SK-N-SH treated with all-trans-retinoic acid at 6 μM for 48 hours (cell line): ENCODE measurements at regions not wholly inside any gene's neighbourhood (a gene's known extent, or its start where the extent isn't known, plus 50 kb on each side); places are given as distances from the start of the nearest gene placed in this dataset.

Experiments used
- ATAC-seq: fragments of 200-7000 bp; cut with Tn5 transposase; 3 replicates; pipeline ENCODE4 v1.9.1; 2020; ENCODE audit warnings: mild to moderate bottlenecking, moderate library complexity
- ARNTL ChIP-seq: fragments of 450-650 bp; formaldehyde crosslinking; IDR thresholded peaks from 2 replicates; pipeline ENCODE4 v1.5.0; 2020; ENCODE audit warnings: low read depth, mild to moderate bottlenecking, moderate library complexity, borderline replicate concordance
- BACH2 ChIP-seq: fragments of 250-450 bp; sonication (Bioruptor Pico); IDR thresholded peaks from 2 replicates; pipeline ENCODE4 v1.9.0; 2021; ENCODE audit warnings: mild to moderate bottlenecking, borderline replicate concordance
- CREB5 ChIP-seq: fragments of 250-450 bp; sonication (Bioruptor Pico); IDR thresholded peaks from 2 replicates; pipeline ENCODE4 v1.5.1; 2020; ENCODE audit warnings: low read depth, mild to moderate bottlenecking, moderate library complexity
- CSDC2 ChIP-seq: fragments of 250-450 bp; sonication (Bioruptor Pico); IDR thresholded peaks from 2 replicates; pipeline ENCODE4 v1.5.0; 2020; ENCODE audit warnings: mild to moderate bottlenecking, moderate library complexity
- CSRNP3 ChIP-seq: fragments of 250-450 bp; sonication (Bioruptor Pico); IDR thresholded peaks from 2 replicates; pipeline ENCODE4 v1.5.1; 2021; ENCODE audit warnings: mild to moderate bottlenecking, moderate library complexity
- GLIS3 ChIP-seq: fragments of 250-450 bp; sonication (Bioruptor Pico); IDR thresholded peaks from 2 replicates; pipeline ENCODE4 v1.5.0; 2020; ENCODE audit warnings: mild to moderate bottlenecking, moderate library complexity
- ISL1 ChIP-seq: fragments of 250-450 bp; sonication (Bioruptor Pico); IDR thresholded peaks from 2 replicates; pipeline ENCODE4 v2.1.2; 2022; ENCODE audit warnings: mild to moderate bottlenecking, moderate library complexity
- OSR1 ChIP-seq: fragments of 250-450 bp; sonication (Bioruptor Pico); IDR thresholded peaks from 2 replicates; pipeline ENCODE4 v1.8.0; 2022; ENCODE audit warnings: moderate library complexity, mild to moderate bottlenecking, inconsistent platforms
- PATZ1 ChIP-seq: fragments of 250-450 bp; sonication (Bioruptor Pico); IDR thresholded peaks from 2 replicates; pipeline ENCODE4 v1.8.0; 2020; ENCODE audit warnings: mild to moderate bottlenecking, moderate library complexity, borderline replicate concordance
- POU6F1 ChIP-seq: fragments of 250-450 bp; sonication (Bioruptor Pico); IDR thresholded peaks from 2 replicates; pipeline ENCODE4 v1.8.0; 2021; ENCODE audit warnings: low read depth, mild to moderate bottlenecking, moderate library complexity, borderline replicate concordance
- PPARA ChIP-seq: fragments of 250-450 bp; sonication (Bioruptor Pico); IDR thresholded peaks from 2 replicates; pipeline ENCODE4 v1.5.0; 2020; ENCODE audit warnings: mild to moderate bottlenecking, borderline replicate concordance
- RARB ChIP-seq: fragments of 250-450 bp; sonication (Bioruptor Pico); IDR thresholded peaks from 2 replicates; pipeline ENCODE4 v1.8.0; 2021; ENCODE audit warnings: mild to moderate bottlenecking, moderate library complexity
- SNAI2 ChIP-seq: fragments of 250-450 bp; sonication (Bioruptor Pico); IDR thresholded peaks from 2 replicates; pipeline ENCODE4 v1.5.0; 2020; ENCODE audit warnings: mild to moderate bottlenecking, moderate library complexity
- TCF4 ChIP-seq: fragments of 250-450 bp; sonication (Bioruptor Pico); IDR thresholded peaks from 2 replicates; pipeline ENCODE4 v1.8.0; 2021; ENCODE audit warnings: mild to moderate bottlenecking, moderate library complexity, borderline replicate concordance
- TSHZ2 ChIP-seq: fragments of 250-450 bp; sonication (Bioruptor Pico); IDR thresholded peaks from 2 replicates; pipeline ENCODE4 v1.5.0; 2020; ENCODE audit warnings: mild to moderate bottlenecking, moderate library complexity
- ZC3H10 ChIP-seq: fragments of 250-450 bp; sonication (Bioruptor Pico); IDR thresholded peaks from 2 replicates; pipeline ENCODE4 v1.5.1; 2021; ENCODE audit warnings: mild to moderate bottlenecking, moderate library complexity
- ZFP3 ChIP-seq: fragments of 250-450 bp; sonication (Bioruptor Pico); IDR thresholded peaks from 2 replicates; pipeline ENCODE4 v1.5.0; 2020; ENCODE audit warnings: mild to moderate bottlenecking, moderate library complexity
- ZFP30 ChIP-seq: fragments of 450-650 bp; formaldehyde crosslinking; IDR thresholded peaks from 2 replicates; pipeline ENCODE4 v1.5.0; 2022; ENCODE audit warnings: mild to moderate bottlenecking, moderate library complexity
- ZNF565 ChIP-seq: fragments of 450-650 bp; formaldehyde crosslinking; conservative IDR thresholded peaks from 2 replicates; pipeline ENCODE4 v1.5.0; 2020; ENCODE audit warnings: low read depth, mild to moderate bottlenecking, moderate library complexity
- ZNF8 ChIP-seq: fragments of 450-650 bp; formaldehyde crosslinking; IDR thresholded peaks from 2 replicates; pipeline ENCODE4 v1.5.0; 2020; ENCODE audit warnings: mild to moderate bottlenecking, moderate library complexity

- ATAC-seq = no peak
These were observed 180.8 kb upstream of the CHD6 start for GRCh38 chr20:41798930-41799502.

GRCh38 chr20:41786158-41786557, 168.0 kb upstream of the CHD6 start:
- TF ChIP-seq OSR1 (CRISPR knock-in tag) = no peak
- TF ChIP-seq ARNTL = no peak
- TF ChIP-seq ISL1 (CRISPR knock-in tag) = no peak
- TF ChIP-seq ZC3H10 (CRISPR knock-in tag) = no peak
- no peak for TF ChIP-seq GLIS3
- no peak for TF ChIP-seq PPARA
- no peak for TF ChIP-seq ZFP30 (CRISPR knock-in tag)
- ATAC-seq = no peak

More at GRCh38 chr20:41798930-41799502, 180.8 kb upstream of the CHD6 start:
- TF ChIP-seq ZC3H10 (CRISPR knock-in tag) (no peak), ZNF565 (CRISPR knock-in tag) (no peak), CSRNP3 (CRISPR knock-in tag) (no peak), SNAI2 (CRISPR knock-in tag) (no peak), TCF4 (CRISPR knock-in tag) (no peak), ZFP30 (CRISPR knock-in tag) (no peak)

- ATAC-seq = no peak
- TF ChIP-seq POU6F1 (CRISPR knock-in tag) (no peak), TSHZ2 (CRISPR knock-in tag) (no peak), RARB (no peak), PPARA (no peak), GLIS3 (no peak), OSR1 (CRISPR knock-in tag) (no peak), PATZ1 (CRISPR knock-in tag) (no peak), CSDC2 (CRISPR knock-in tag) (no peak), ZFP30 (CRISPR knock-in tag) (no peak), BACH2 (CRISPR knock-in tag) (no peak), ZNF8 (no peak), CREB5 (CRISPR knock-in tag) (no peak), CSRNP3 (CRISPR knock-in tag) (no peak), ZFP3 (CRISPR knock-in tag) (no peak), ARNTL (no peak)
- TF ChIP-seq, all 23 proteins: peak for 0
These were observed 166.2 kb upstream of the CHD6 start for GRCh38 chr20:41784209-41784958.
